ENCODE measurements at regions not wholly inside any gene's neighbourhood (a gene's known extent, or its start where the extent isn't known, plus 50 kb on each side); places are given as distances from the start of the nearest gene placed in this dataset.
"Not testable (repeated sequence)": the region's sequence is repeated elsewhere in the genome, so short reads cannot be mapped to it uniquely, and the experiment has no call there.

DNA sequence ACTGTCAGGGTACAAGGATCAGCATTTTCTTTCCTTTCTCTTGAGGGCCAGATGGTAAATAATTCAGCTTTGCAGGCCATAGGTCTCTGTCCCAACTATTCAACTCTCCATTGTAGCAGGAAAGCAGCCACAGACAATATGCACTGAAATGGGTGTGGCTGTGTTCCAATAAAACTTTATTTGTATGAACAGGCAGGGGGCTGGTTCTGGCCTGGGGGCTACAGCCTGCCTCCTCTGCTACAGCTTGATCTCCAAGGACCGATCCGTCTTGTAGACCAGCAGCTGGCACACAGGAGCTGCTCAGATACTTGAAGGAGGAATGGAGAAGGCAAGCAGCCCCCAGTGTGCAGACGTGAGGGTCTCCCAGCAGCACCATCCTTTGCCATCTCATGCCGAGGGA lies 127.1 kb downstream of the OTOP1 start:
- H3K4me3 Mint-ChIP-seq (ENCODE audit: low read depth); intact Hi-C loops (cut with micrococcal nuclease); DNase-seq (ENCODE audit: low spot score); H3K4me1 Mint-ChIP-seq (ENCODE audit: low read depth); H3K27ac Mint-ChIP-seq; H3K9me3 Mint-ChIP-seq; H3K27me3 Mint-ChIP-seq (ENCODE audit: low read depth); H3K36me3 Mint-ChIP-seq (ENCODE audit: low read depth): not testable (repeated sequence)

DNA sequence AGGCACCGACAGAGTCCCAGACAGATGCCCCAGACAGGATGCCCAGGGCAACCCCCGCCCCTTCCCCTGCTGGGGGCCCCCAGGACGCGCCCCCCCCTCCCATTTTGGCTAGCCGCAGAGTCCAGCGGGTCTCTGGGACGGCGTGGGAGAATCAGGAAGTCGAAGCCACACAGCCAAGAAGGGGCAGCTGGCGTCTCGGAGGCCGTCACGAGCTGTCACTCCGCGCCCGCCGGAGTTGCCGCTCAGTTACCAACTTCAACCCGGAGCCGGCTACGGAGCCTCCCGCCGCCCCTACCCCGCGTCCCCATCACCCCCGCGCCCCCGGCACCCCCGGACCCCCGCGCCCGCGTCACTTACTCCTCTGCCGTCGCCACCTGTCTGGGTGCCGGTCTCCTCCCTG lies 119.8 kb downstream of the OTOP1 start:
- H3K27ac Mint-ChIP-seq; H3K9me3 Mint-ChIP-seq; H3K4me1 Mint-ChIP-seq (ENCODE audit: low read depth); H3K4me3 Mint-ChIP-seq (ENCODE audit: low read depth); H3K36me3 Mint-ChIP-seq (ENCODE audit: low read depth); DNase-seq (ENCODE audit: low spot score): not testable (repeated sequence)
- intact Hi-C loops (cut with micrococcal nuclease), result loop anchor here (5.0 kb wide), 1 partner anchor 125 kb away; no protein-coding TSS in a partner anchor
- H3K27me3 Mint-ChIP-seq (ENCODE audit: low read depth), result peaks cover 27% of the 10 kb centered on the region

GRCh38 chr4:4107411-4108107 lies 119.2 kb downstream of the OTOP1 start:
- not testable (repeated sequence) for H3K36me3 Mint-ChIP-seq (ENCODE audit: low read depth); H3K27ac Mint-ChIP-seq; H3K4me1 Mint-ChIP-seq (ENCODE audit: low read depth); H3K9me3 Mint-ChIP-seq
- H3K4me3 Mint-ChIP-seq (ENCODE audit: low read depth), result peak overlapping the region; percentile 63
- intact Hi-C loops (cut with micrococcal nuclease), result loop anchor here (5.0 kb wide), 1 partner anchor 125 kb away; no protein-coding TSS in a partner anchor
- peak; percentile 60 for DNase-seq (ENCODE audit: low spot score)
- H3K27me3 Mint-ChIP-seq (ENCODE audit: low read depth), result peaks cover 25% of the 10 kb centered on the region

DNA sequence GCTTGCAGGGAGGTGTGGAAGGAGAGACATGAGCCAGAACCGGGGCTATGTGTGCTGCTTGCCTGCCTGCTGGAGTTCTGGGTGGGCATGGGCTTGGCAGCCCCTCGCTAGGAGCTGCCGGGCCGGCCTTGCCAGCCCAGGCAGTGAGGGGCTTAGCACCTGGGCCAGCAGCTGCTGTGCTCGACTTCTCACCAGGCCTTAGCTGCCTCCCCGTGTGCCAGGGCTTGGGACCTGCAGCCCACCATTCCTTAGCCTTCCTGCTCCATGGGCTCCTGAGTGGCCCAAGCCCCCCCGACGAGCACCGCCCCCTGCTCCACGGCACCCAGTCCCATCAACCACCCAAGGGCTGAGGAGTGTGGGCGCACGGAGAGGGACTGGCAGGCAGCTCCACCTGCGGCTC lies 111.3 kb downstream of the OTOP1 start:
- H3K36me3 Mint-ChIP-seq (ENCODE audit: low read depth); H3K27me3 Mint-ChIP-seq (ENCODE audit: low read depth); H3K9me3 Mint-ChIP-seq; H3K4me3 Mint-ChIP-seq (ENCODE audit: low read depth); intact Hi-C loops (cut with micrococcal nuclease); H3K4me1 Mint-ChIP-seq (ENCODE audit: low read depth); DNase-seq (ENCODE audit: low spot score); H3K27ac Mint-ChIP-seq: not testable (repeated sequence)

GRCh38 chr4:4116901-4117300 lies 109.8 kb downstream of the OTOP1 start:
- H3K4me1 Mint-ChIP-seq (ENCODE audit: low read depth); DNase-seq (ENCODE audit: low spot score); H3K9me3 Mint-ChIP-seq; intact Hi-C loops (cut with micrococcal nuclease); H3K27me3 Mint-ChIP-seq (ENCODE audit: low read depth); H3K36me3 Mint-ChIP-seq (ENCODE audit: low read depth); H3K4me3 Mint-ChIP-seq (ENCODE audit: low read depth); H3K27ac Mint-ChIP-seq: not testable (repeated sequence)

GRCh38 chr4:4134368-4134767 lies 92.4 kb downstream of the OTOP1 start:
- H3K4me1 Mint-ChIP-seq (ENCODE audit: low read depth); H3K4me3 Mint-ChIP-seq (ENCODE audit: low read depth); H3K27me3 Mint-ChIP-seq (ENCODE audit: low read depth); H3K36me3 Mint-ChIP-seq (ENCODE audit: low read depth); H3K9me3 Mint-ChIP-seq; intact Hi-C loops (cut with micrococcal nuclease); DNase-seq (ENCODE audit: low spot score); H3K27ac Mint-ChIP-seq: not testable (repeated sequence)

- H3K36me3 Mint-ChIP-seq (ENCODE audit: low read depth); H3K9me3 Mint-ChIP-seq; H3K27ac Mint-ChIP-seq; H3K27me3 Mint-ChIP-seq (ENCODE audit: low read depth); intact Hi-C loops (cut with micrococcal nuclease); H3K4me1 Mint-ChIP-seq (ENCODE audit: low read depth); DNase-seq (ENCODE audit: low spot score); H3K4me3 Mint-ChIP-seq (ENCODE audit: low read depth): not testable (repeated sequence)
Observed at GRCh38 chr4:4136621-4137020, 90.1 kb downstream of the OTOP1 start.
